ENCODE measurements at regions not wholly inside any gene's neighbourhood (a gene's known extent, or its start where the extent isn't known, plus 50 kb on each side); places are given as distances from the start of the nearest gene placed in this dataset.

- Histone ChIP-seq H3K79me2 (ENCODE audit: insufficient read depth) (no peaks in the 10 kb centered on the region), H3K9ac (no peak overlapping the region), H3K36me3 (replicated peaks in 1 of 2; ENCODE audit: control insufficient read depth in 1 of 2, insufficient read depth in 2 of 2, low read length in 1 of 2) (no peaks in the 10 kb centered on the region), H3K9me3 (no peaks in the 10 kb centered on the region), H3K9me2 (no peaks in the 10 kb centered on the region), H3K4me2 (no peak overlapping the region), H2AFZ (ENCODE audit: low read depth) (no peak overlapping the region), H3K27me3 (ENCODE audit: insufficient read depth) (0 out of 2 replicates have a peak, but pooled peaks cover 5% of the 10 kb centered on the region), H3K27ac (ENCODE audit: low read depth in 2 of 2, low read length in 1 of 2) (no peak overlapping the region), H3F3A (replicated peaks; ENCODE audit: insufficient read depth) (no peaks in the 10 kb centered on the region), H3K4me1 (ENCODE audit: control insufficient read depth in 1 of 2, insufficient read depth in 2 of 2, low read depth in 1 of 2, low read length in 1 of 2) (peaks cover 0 to 5% of the 10 kb centered on the region in 2 experiments; a peak in 2 of 4 replicates), H3K4me3 (ENCODE audit: low read depth in 2 of 2, low read length in 1 of 2) (no peak overlapping the region), H4K20me1 (ENCODE audit: insufficient read depth) (no peaks in the 10 kb centered on the region)
- TF ChIP-seq GABPA (IDR thresholded peaks at IDR 0.05; ENCODE audit: low read depth): no peak
- no peak for TF ChIP-seq FOXJ3 (CRISPR knock-in tag; IDR thresholded peaks at IDR 0.05)
- no peak for TF ChIP-seq REST (IDR thresholded peaks at IDR 0.05; ENCODE audit: low read depth, low read length)
- TF ChIP-seq TAF1 (IDR thresholded peaks at IDR 0.05; ENCODE audit: borderline replicate concordance, low read depth, low read length): no peak
- TF ChIP-seq MXI1 (IDR thresholded peaks at IDR 0.05; ENCODE audit: low read depth, low read length): no peak
- TF ChIP-seq NRF1 (IDR thresholded peaks at IDR 0.05; ENCODE audit: low read depth, low read length): no peak
- TF ChIP-seq JUND (IDR thresholded peaks at IDR 0.05): no peak
- TF ChIP-seq EP300 (IDR thresholded peaks at IDR 0.05; ENCODE audit: borderline replicate concordance in 1 of 2, low read depth in 1 of 2, low read length in 1 of 2): no peak
- ChIA-PET POLR2A (no interaction called here), CTCF (interaction anchor here (1.0 kb wide), 1 partner anchor 75 kb away, joined by 3 read pairs; no protein-coding TSS in a partner anchor)
- 85% methylated on average over 8 of the region's 8 CpGs for WGBS (ENCODE audit: low lambda C conversion rate)
- no peak for DNase-seq
These were observed 50.5 kb upstream of the LGALSL start for GRCh38 chr2:64403426-64403825.

- H3K27me3 ChIP-seq (ENCODE audit: insufficient read depth): 0 out of 2 replicates have a peak, but pooled peaks cover 5% of the 10 kb centered on the region
- no peak for DNase-seq
- no peak overlapping the region for H3K4me3 ChIP-seq (ENCODE audit: low read depth in 2 of 2, low read length in 1 of 2)
- no peaks in the 10 kb centered on the region for H3K36me3 ChIP-seq (replicated peaks in 1 of 2; ENCODE audit: control insufficient read depth in 1 of 2, insufficient read depth in 2 of 2, low read length in 1 of 2)
- H3F3A ChIP-seq (replicated peaks; ENCODE audit: insufficient read depth): no peaks in the 10 kb centered on the region
- no peaks in the 10 kb centered on the region for H4K20me1 ChIP-seq (ENCODE audit: insufficient read depth)
- H3K27ac ChIP-seq (ENCODE audit: low read depth in 2 of 2, low read length in 1 of 2): no peak overlapping the region
- WGBS (ENCODE audit: low lambda C conversion rate): 57% methylated on average over 9 of the region's 9 CpGs
- no peaks in the 10 kb centered on the region for H3K9me2 ChIP-seq
- CTCF ChIA-PET: interaction anchor here (1.0 to 1.2 kb wide), 2 partner anchors 76 to 355 kb away, joined by 3 to 4 read pairs; no protein-coding TSS in a partner anchor
- TF ChIP-seq REST (IDR thresholded peaks at IDR 0.05; ENCODE audit: low read depth, low read length) (no peak), RCOR1 (IDR thresholded peaks at IDR 0.05; ENCODE audit: low read length) (no peak), NFIC (IDR thresholded peaks at IDR 0.05; ENCODE audit: borderline replicate concordance) (peak; percentile 39; the same call in 1 of the 2 replicates), GABPA (IDR thresholded peaks at IDR 0.05; ENCODE audit: low read depth) (no peak)
- peaks cover 0 to 5% of the 10 kb centered on the region in 2 experiments; a peak in 2 of 4 replicates for H3K4me1 ChIP-seq (ENCODE audit: control insufficient read depth in 1 of 2, insufficient read depth in 2 of 2, low read depth in 1 of 2, low read length in 1 of 2)
- no peak overlapping the region for H3K4me2 ChIP-seq
- H2AFZ ChIP-seq (ENCODE audit: low read depth): no peak overlapping the region
- POLR2A ChIA-PET: no interaction called here
- H3K79me2 ChIP-seq (ENCODE audit: insufficient read depth): no peaks in the 10 kb centered on the region
- H3K9ac ChIP-seq: no peak overlapping the region
- H3K9me3 ChIP-seq: no peaks in the 10 kb centered on the region
These were observed 49.8 kb upstream of the LGALSL start for GRCh38 chr2:64404002-64404731.

All from SK-N-SH (cell line).